HG03064 (cell line): ENCODE measurements at regions not wholly inside any gene's neighbourhood (a gene's known extent, or its start where the extent isn't known, plus 50 kb on each side); places are given as distances from the start of the nearest gene placed in this dataset.
"Not testable (repeated sequence)": the region's sequence is repeated elsewhere in the genome, so short reads cannot be mapped to it uniquely, and the experiment has no call there.

Experiments
- ATAC-seq: cut with Tn5 transposase; IDR thresholded peaks from one replicate; pipeline ENCODE4 v1.9.1; 2021; ENCODE audit warnings: low read depth; ENCODE audit not compliant: unreplicated experiment

- no peak for ATAC-seq
Observed at GRCh38 chr20:56765172-56766073, 136.3 kb downstream of the TFAP2C start.

- ATAC-seq, result no peak
Observed at GRCh38 chr20:56766528-56766927, 137.4 kb downstream of the TFAP2C start.

DNA sequence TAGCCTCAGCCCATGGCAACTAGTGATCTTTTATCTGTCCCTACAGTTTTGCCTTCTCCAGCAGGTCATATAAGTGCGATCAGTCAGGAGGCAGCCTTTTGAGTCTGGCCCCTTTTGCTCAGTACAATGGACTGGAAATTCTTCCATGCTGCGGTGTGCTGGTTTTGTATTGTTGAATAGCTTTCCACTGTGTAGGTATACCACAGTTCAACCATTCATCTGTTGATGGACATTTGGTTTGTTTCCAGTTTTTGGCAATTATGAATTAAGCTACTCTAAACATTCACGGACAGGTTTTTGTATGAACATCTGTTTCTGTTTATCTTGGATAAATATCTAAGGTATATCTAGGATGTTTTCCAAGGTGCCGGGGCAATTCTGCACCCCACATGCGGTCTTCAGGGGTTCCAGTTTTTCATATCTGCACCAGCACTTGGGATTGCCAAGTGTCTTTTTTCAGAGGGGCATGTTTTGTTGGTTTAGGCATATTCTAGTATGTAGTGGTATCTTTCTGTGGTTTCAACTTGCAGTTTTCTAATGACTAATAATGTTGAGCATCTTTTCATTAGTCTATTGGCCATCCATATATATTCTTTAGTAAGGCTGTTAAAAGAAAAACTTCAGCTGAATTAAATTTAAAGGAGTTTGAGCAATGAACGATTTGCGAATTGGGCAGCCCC is 141.0 kb downstream of the TFAP2C start:
- ATAC-seq, result no peak

DNA sequence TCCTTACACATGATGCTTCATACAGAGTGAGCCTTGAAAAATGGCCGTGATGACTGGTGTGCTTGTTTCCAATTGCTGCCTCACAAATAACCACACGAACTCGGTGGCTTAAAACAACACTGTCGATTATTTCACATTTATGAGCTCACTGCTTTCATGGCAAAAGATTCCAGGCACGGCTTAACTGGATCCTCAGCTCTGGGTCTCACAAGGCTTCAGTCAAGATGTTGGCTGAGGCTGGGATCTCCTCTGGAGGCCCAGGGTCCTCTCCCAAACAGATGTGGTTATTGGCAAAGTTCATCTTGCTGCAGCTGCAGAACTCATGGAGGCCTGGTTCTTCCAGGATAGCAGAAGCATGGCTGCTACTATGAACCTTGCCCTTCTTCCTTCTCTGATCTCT is 144.6 kb downstream of the TFAP2C start:
- ATAC-seq, result no peak

DNA sequence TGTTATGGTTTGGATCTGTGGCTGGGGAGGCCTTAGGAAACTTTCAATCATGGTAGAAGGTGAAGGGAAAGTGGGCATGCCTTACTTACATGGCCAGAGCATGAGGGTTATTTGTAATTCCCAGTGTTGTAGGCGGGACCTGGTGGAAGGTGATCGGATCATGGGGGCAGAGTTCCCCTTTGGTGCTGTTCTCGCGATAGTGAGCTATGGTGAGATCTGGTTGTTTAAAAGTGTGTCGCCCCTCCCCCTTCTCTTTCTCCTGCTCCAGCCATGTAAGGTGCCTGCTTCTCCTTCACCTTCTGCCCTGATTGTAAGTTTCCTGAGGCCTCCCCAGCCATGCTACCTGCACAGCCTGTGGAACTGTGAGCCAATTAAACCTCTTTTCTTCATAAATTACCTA is 145.8 kb downstream of the TFAP2C start:
- ATAC-seq, result no peak

DNA sequence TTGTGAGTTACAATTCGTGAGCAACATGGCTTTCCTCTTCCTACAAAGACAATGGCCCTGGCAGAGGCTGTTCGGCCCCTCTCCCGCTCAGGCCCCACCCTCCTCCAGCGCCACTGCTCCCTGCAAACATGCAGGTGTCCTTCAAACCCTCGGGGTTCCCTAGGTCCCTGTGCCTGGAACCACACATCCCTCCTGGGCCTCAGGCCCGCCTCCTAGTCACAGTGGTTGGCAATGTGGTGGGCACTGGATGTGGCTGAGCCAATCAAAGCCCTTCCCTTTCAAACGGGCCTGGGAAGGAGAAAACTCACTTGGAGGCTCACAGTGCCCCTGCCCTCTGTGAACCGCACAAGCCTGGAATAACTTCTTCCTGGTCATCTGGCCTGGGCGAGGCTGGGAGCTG is 147.2 kb downstream of the TFAP2C start:
- ATAC-seq, result no peak

- no peak for ATAC-seq
Observed at GRCh38 chr20:56778765-56779195, 149.7 kb downstream of the TFAP2C start.

GRCh38 chr20:56779452-56780143 is 150.5 kb downstream of the TFAP2C start:
- no peak for ATAC-seq

GRCh38 chr20:56780266-56780665 is 151.2 kb downstream of the TFAP2C start:
- no peak for ATAC-seq

GRCh38 chr20:56781108-56781739 is 152.1 kb downstream of the TFAP2C start:
- ATAC-seq, result no peak

DNA sequence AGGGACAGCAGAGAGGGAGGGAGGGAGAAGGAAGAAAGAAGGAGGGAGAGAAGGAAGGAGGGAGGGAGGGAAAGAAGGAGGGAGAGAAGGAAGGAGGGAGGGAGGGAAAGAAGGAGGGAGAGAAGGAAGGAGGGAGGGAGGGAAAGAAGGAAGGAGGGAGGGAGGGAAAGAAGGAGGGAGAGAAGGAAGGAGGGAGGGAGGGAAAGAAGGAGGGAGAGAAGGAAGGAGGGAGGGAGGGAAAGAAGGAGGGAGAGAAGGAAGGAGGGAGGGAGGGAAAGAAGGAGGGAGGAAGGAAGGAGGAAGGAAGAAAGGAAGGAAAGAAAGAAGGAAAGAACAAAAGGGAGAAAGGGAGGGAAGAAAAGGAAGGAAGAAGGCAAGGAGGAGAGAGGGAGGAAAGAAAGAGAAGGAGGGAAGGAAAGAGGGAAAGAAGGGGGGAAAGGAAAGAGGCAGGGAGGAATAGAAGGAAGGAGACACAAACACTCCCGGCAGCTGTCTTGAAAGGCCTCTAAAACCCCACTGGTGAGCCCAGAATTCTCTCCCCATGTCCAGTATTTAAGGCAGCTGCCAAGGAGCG is 153.0 kb downstream of the TFAP2C start:
- ATAC-seq, result not testable (repeated sequence)

GRCh38 chr20:56782814-56783213 is 153.7 kb downstream of the TFAP2C start:
- not testable (repeated sequence) for ATAC-seq

GRCh38 chr20:56783826-56784225 is 154.7 kb downstream of the TFAP2C start:
- ATAC-seq, result no peak

DNA sequence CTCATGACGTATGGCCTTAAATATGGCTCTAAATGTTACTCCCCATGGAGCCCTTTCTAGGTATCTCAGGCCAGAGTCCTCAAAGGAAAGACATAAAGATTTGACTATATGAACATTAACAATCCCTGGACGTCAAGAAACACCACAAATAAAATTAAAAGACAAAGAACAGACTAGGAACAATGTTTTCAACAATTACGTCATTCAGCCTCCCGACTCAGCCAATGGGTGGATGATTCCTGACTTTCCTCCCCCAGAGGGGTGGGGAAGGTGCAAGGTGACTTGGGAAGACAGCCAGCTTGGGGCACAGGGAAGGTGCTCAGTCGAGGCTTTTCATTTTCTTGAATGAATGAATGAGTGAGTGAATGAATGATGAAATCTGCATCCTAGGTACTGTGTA is 157.4 kb downstream of the TFAP2C start:
- ATAC-seq, result no peak

- ATAC-seq, result no peak
Observed at GRCh38 chr20:56788041-56788670, 159.1 kb downstream of the TFAP2C start.

DNA sequence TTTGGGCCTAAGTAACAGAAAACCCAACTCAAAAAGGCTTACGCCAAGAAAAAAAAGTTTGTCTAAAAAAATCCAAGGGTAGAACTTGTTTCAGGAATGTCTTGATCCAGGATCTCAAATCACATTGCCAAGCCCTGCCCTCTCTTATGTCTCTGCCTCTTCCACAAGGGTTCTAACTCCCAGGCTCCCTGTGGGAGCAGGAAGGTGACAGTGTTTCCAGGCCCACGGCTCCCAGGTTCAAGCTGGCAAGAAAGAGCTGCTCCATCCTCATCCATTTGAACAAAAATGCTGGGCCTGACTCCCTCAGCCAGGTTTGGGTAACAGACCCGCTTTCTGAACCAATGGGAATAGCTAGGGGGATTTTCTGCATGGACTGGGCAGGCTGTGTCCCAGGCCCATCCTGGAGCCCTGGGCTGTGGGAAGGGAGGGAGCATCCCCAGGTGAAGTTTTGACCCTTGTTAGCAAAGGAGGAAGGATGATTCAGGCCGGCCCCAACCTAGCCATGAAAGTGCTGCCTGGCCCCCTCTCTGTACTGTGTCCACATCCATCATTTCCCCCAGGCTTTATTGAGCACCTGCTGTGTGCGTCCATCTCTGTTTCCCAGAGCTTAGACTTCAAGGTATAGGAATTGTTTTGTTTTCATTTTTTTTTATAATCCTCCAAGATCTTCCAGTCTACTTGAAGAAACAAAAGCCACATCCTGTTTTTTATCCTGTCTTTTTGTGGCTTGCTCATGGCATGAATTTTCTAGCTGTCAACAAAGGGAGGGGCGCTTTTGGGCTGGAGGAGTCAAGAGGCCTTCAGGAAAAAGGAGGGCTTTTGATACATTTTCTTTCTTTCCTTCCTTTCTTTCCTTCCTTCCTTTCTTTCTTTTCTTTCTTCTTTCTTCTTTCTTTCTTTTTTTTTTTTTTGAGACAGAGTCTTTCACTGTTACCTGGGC is 159.8 kb downstream of the TFAP2C start:
- ATAC-seq, result no peak

DNA sequence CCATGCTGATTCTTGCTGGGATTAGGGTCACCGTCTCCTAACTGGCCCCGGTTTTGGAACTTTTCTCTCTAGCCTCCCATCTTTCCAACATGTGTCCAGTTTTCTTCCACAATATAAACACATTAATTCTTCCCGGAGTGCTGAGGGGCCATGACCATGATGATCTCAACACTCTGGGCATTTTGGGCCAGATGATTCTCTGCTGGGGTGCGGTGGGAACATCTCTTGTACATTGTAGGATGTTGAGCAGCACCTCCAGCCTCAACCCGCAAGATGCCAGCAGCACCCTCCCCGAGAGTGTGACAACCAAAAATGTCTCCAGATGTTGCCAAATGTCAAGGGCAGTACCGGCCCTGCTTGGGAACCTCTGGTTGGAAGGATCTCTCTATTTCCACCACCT is 164.8 kb downstream of the TFAP2C start:
- no peak for ATAC-seq

- ATAC-seq, result no peak
Observed at GRCh38 chr20:56795492-56795891, 166.4 kb downstream of the TFAP2C start.

GRCh38 chr20:56796345-56796744 is 167.2 kb downstream of the TFAP2C start:
- no peak for ATAC-seq
